Type B pancreatic cell (in vitro differentiated cells): ENCODE measurements at regions not wholly inside any gene's neighbourhood (a gene's known extent, or its start where the extent isn't known, plus 50 kb on each side); places are given as distances from the start of the nearest gene placed in this dataset.

Experiments
- DNase-seq: peaks from one replicate; pipeline ENCODE4 v3.0.0; 2021; ENCODE audit warnings: mixed read lengths; ENCODE audit not compliant: unreplicated experiment; ENCODE audit errors: extremely low spot score
- H3K27ac Mint-ChIP-seq: 2 replicates; pipeline ENCODE4 v1.8.0; 2021; ENCODE audit warnings: mild to moderate bottlenecking, mixed read lengths
- H3K27me3 Mint-ChIP-seq: 2 replicates; pipeline ENCODE4 v1.8.0; 2021; ENCODE audit warnings: mixed read lengths
- H3K36me3 Mint-ChIP-seq: 2 replicates; pipeline ENCODE4 v1.8.0; 2021; ENCODE audit warnings: mixed read lengths
- H3K4me1 Mint-ChIP-seq: one replicate; pipeline ENCODE4 v1.8.0; 2021; ENCODE audit warnings: mixed read lengths; ENCODE audit not compliant: unreplicated experiment
- H3K4me3 Mint-ChIP-seq: 2 replicates; pipeline ENCODE4 v1.8.0; 2021; ENCODE audit warnings: mild to moderate bottlenecking, mixed read lengths
- H3K9me3 Mint-ChIP-seq: 2 replicates; pipeline ENCODE4 v1.8.0; 2021; ENCODE audit warnings: mixed read lengths
- CTCF ChIP-seq: fragments of 200-600 bp; sonication (generic); conservative IDR thresholded peaks from 2 replicates; pipeline ENCODE4 v1.5.0; 2021; ENCODE audit warnings: antibody characterized with exemption, mild to moderate bottlenecking

DNA sequence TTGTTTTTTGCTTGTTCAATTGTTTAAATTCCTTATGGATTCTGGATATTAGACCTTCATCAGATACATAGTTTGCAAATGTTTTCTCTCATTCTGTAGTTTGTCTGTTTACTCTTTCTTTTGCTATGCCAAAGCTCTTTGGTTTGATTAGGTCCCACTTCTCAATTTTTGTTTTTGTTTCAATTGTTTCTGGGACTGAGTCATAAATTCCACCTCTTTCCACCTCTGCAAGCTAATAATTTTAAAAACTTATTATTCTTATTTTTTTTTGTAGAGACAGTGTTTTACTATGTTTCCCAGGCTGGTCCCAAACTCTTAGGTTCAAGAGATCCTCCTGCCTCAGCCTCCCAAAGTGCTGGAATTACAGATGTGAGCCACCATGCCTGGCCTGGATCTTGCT, 226.8 kb upstream of the GPRIN3 start:
- no peaks in the 10 kb centered on the region for H3K36me3 Mint-ChIP-seq
- no peaks in the 10 kb centered on the region for H3K9me3 Mint-ChIP-seq
- no peak overlapping the region for H3K4me3 Mint-ChIP-seq
- no peak for TF ChIP-seq CTCF
- H3K27me3 Mint-ChIP-seq = peaks cover 3% of the 10 kb centered on the region
- peaks cover 5% of the 10 kb centered on the region for H3K4me1 Mint-ChIP-seq
- DNase-seq = no peak
- no peak overlapping the region for H3K27ac Mint-ChIP-seq

GRCh38 chr4:89531932-89532640, 224.5 kb upstream of the GPRIN3 start:
- Mint-ChIP-seq H3K4me3 (no peak overlapping the region), H3K27me3 (peaks cover 6% of the 10 kb centered on the region), H3K27ac (no peak overlapping the region), H3K36me3 (no peaks in the 10 kb centered on the region), H3K9me3 (no peaks in the 10 kb centered on the region), H3K4me1 (peaks cover 4% of the 10 kb centered on the region)
- no peak for TF ChIP-seq CTCF
- no peak for DNase-seq

GRCh38 chr4:89528526-89529133, 221.0 kb upstream of the GPRIN3 start:
- Mint-ChIP-seq H3K27ac (no peak overlapping the region), H3K4me3 (no peak overlapping the region), H3K27me3 (peaks cover 6% of the 10 kb centered on the region), H3K36me3 (no peaks in the 10 kb centered on the region), H3K4me1 (peaks cover 4% of the 10 kb centered on the region), H3K9me3 (no peaks in the 10 kb centered on the region)
- no peak for DNase-seq
- TF ChIP-seq CTCF = no peak

DNA sequence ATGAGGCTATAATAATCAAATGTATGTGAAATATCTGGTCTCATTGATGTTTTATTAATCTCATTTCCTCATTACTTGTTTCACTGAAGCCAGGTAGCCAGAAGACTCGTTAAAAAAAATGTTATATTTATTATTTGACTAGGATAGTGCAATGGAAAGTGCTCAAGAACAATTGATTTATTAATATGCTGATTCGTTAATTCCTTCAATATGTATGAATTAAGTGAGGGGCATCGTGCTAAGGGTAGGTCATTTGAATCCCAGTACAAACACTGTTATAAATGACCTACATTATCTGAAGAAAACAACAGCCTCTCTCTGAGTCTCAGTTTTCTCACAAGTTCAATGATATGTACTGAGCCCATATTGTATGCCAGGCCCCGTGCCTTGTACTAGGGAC, 214.2 kb upstream of the GPRIN3 start:
- TF ChIP-seq CTCF = no peak
- Mint-ChIP-seq H3K27me3 (peaks cover 4% of the 10 kb centered on the region), H3K27ac (no peak overlapping the region), H3K4me3 (no peak overlapping the region), H3K4me1 (no peaks in the 10 kb centered on the region), H3K9me3 (no peaks in the 10 kb centered on the region), H3K36me3 (no peaks in the 10 kb centered on the region)
- no peak for DNase-seq

DNA sequence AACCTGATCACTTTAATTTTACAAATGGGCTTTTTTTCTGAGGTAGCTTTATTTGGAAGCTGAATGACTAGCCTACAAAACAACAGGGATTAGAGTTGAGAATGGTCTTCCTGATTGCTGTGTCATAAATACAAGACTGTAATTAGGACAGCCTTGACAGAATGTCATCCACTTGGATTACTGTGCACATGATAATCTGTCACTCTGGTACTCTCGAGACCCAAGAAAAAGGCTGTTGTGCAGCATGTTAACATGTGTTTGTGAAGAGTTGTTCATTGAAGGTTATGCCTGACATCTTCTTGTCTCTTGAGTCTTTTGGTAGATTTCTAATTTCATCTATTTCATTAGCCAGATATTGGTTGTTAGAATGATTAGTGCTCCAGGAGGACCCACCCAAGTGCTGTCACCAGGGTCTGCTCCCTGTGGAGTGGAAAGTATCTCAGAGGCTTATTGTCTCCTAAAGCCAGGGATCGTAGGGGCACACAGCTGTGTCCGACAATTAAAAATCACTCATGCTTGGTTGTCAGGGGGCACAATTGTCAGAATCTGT, 212.2 kb upstream of the GPRIN3 start:
- Mint-ChIP-seq H3K4me1 (no peaks in the 10 kb centered on the region), H3K27me3 (peaks cover 4% of the 10 kb centered on the region), H3K36me3 (no peaks in the 10 kb centered on the region), H3K9me3 (no peaks in the 10 kb centered on the region), H3K27ac (no peak overlapping the region), H3K4me3 (no peak overlapping the region)
- TF ChIP-seq CTCF = no peak
- no peak for DNase-seq
